Vagina (tissue), 2 donors: ENCODE measurements at regions not wholly inside any gene's neighbourhood (a gene's known extent, or its start where the extent isn't known, plus 50 kb on each side); places are given as distances from the start of the nearest gene placed in this dataset.

Source experiments
- DNase-seq, 2 donors: peaks; one replicate each; pipeline ENCODE4 v3.0.0-alpha.2; 2017; ENCODE audit errors: extremely low spot score in 2 of 2
- H3K27ac ChIP-seq: fragments of 200-600 bp; sonication (generic); one replicate; pipeline ENCODE4 v1.5.1; 2019
- H3K27me3 ChIP-seq: fragments of 200-600 bp; sonication (generic); one replicate; pipeline ENCODE4 v1.5.1; 2019
- H3K36me3 ChIP-seq, 2 donors: fragments of 200-600 bp; sonication (generic); one replicate each; pipeline ENCODE4 v1.5.1; 2017 to 2019
- H3K4me1 ChIP-seq: fragments of 200-600 bp; sonication (generic); one replicate; pipeline ENCODE4 v1.5.1; 2019
- H3K4me3 ChIP-seq, 2 donors: fragments of 200-600 bp; sonication (generic); 1 replicate in 1 of 2; 2 replicates in 1 of 2; pipeline ENCODE4 v1.5.1; 2016 to 2019
- H3K9me3 ChIP-seq: fragments of 200-600 bp; sonication (generic); one replicate; pipeline ENCODE4 v1.5.1; 2019
- CTCF ChIP-seq, 3 experiments: fragments of 450-650 bp in 2 of 3; fragments of 200-600 bp in 1 of 3; sonication (generic) in 1 of 3; IDR thresholded peaks; one replicate each; pipeline ENCODE4 v1.5.1; 2017 to 2019; ENCODE audit warnings: antibody characterized with exemption in 3 of 3, mild to moderate bottlenecking in 2 of 3, moderate library complexity in 2 of 3
- POLR2A ChIP-seq, 2 donors: fragments of 450-650 bp; IDR thresholded peaks; one replicate each; pipeline ENCODE4 v1.6.1; 2017; ENCODE audit warnings: antibody characterized with exemption in 2 of 2, mild to moderate bottlenecking in 2 of 2, moderate library complexity in 2 of 2
- POLR2AphosphoS5 ChIP-seq, 2 donors: sonication (generic); formaldehyde crosslinking; IDR thresholded peaks; one replicate each; pipeline ENCODE4 v1.9.0; 2017; ENCODE audit warnings: antibody characterized with exemption in 2 of 2, mild to moderate bottlenecking in 2 of 2, low read depth in 1 of 2; ENCODE audit not compliant: insufficient read depth in 1 of 2
- intact Hi-C: fragments of 100-400 bp; cut with DNase I; formaldehyde crosslinking; loops from one replicate; pipeline ENCODE4 v1.15.1; 2023

- H3K4me3 ChIP-seq = no peak overlapping the region
- no peaks in the 10 kb centered on the region for H3K27me3 ChIP-seq
- H3K4me1 ChIP-seq = peaks cover 7% of the 10 kb centered on the region
- no peaks in the 10 kb centered on the region for H3K9me3 ChIP-seq
- TF ChIP-seq POLR2A (IDR thresholded peaks at IDR 0.05) (no peak), POLR2AphosphoS5 (IDR thresholded peaks at IDR 0.05; ENCODE audit: insufficient read depth in 1 of 2, low read depth in 1 of 2) (no peak), CTCF (IDR thresholded peaks at IDR 0.05) (no peak)
- H3K36me3 ChIP-seq = no peaks in the 10 kb centered on the region
- DNase-seq = no peak
- no peak overlapping the region for H3K27ac ChIP-seq
- intact Hi-C loops = no loop called here
These were observed 1173.7 kb downstream of the BRD1 start for GRCh38 chr22:48653929-48654328.

- intact Hi-C loops = no loop called here
- H3K36me3 ChIP-seq = no peaks in the 10 kb centered on the region
- H3K4me3 ChIP-seq = no peak overlapping the region
- TF ChIP-seq POLR2A (IDR thresholded peaks at IDR 0.05) (no peak), CTCF (IDR thresholded peaks at IDR 0.05) (no peak), POLR2AphosphoS5 (IDR thresholded peaks at IDR 0.05; ENCODE audit: insufficient read depth in 1 of 2, low read depth in 1 of 2) (no peak)
- no peaks in the 10 kb centered on the region for H3K9me3 ChIP-seq
- no peak overlapping the region for H3K27ac ChIP-seq
- DNase-seq = no peak
- H3K4me1 ChIP-seq = peaks cover 7% of the 10 kb centered on the region
- H3K27me3 ChIP-seq = no peaks in the 10 kb centered on the region
These were observed 1174.4 kb downstream of the BRD1 start for GRCh38 chr22:48653306-48653705.

GRCh38 chr22:48652796-48653195 lies 1174.9 kb downstream of the BRD1 start:
- H3K4me1 ChIP-seq = peaks cover 7% of the 10 kb centered on the region
- H3K27me3 ChIP-seq = no peaks in the 10 kb centered on the region
- intact Hi-C loops = no loop called here
- no peak overlapping the region for H3K4me3 ChIP-seq
- H3K36me3 ChIP-seq = no peaks in the 10 kb centered on the region
- no peaks in the 10 kb centered on the region for H3K9me3 ChIP-seq
- TF ChIP-seq POLR2AphosphoS5 (IDR thresholded peaks at IDR 0.05; ENCODE audit: insufficient read depth in 1 of 2, low read depth in 1 of 2) (no peak), POLR2A (IDR thresholded peaks at IDR 0.05) (no peak), CTCF (IDR thresholded peaks at IDR 0.05) (no peak)
- no peak for DNase-seq
- H3K27ac ChIP-seq = no peak overlapping the region

- intact Hi-C loops = no loop called here
- DNase-seq = no peak
- no peak overlapping the region for H3K27ac ChIP-seq
- H3K9me3 ChIP-seq = no peaks in the 10 kb centered on the region
- H3K4me1 ChIP-seq = peaks cover 7% of the 10 kb centered on the region
- no peaks in the 10 kb centered on the region for H3K36me3 ChIP-seq
- no peak for TF ChIP-seq POLR2AphosphoS5 (IDR thresholded peaks at IDR 0.05; ENCODE audit: insufficient read depth in 1 of 2, low read depth in 1 of 2)
- no peak overlapping the region for H3K4me3 ChIP-seq
- H3K27me3 ChIP-seq = no peaks in the 10 kb centered on the region
These were observed 1175.6 kb downstream of the BRD1 start for GRCh38 chr22:48651981-48652538.

- no peaks in the 10 kb centered on the region for H3K36me3 ChIP-seq
- intact Hi-C loops = no loop called here
- H3K4me1 ChIP-seq = peaks cover 7% of the 10 kb centered on the region
- H3K27me3 ChIP-seq = no peaks in the 10 kb centered on the region
- no peak for DNase-seq
- no peaks in the 10 kb centered on the region for H3K9me3 ChIP-seq
- no peak for TF ChIP-seq POLR2AphosphoS5 (IDR thresholded peaks at IDR 0.05; ENCODE audit: insufficient read depth in 1 of 2, low read depth in 1 of 2)
- no peak for TF ChIP-seq CTCF (IDR thresholded peaks at IDR 0.05)
- no peak for TF ChIP-seq POLR2A (IDR thresholded peaks at IDR 0.05)
- no peak overlapping the region for H3K4me3 ChIP-seq
- H3K27ac ChIP-seq = no peak overlapping the region
These were observed 1176.4 kb downstream of the BRD1 start for GRCh38 chr22:48651036-48651890.
